ENCODE measurements at regions not wholly inside any gene's neighbourhood (a gene's known extent, or its start where the extent isn't known, plus 50 kb on each side); places are given as distances from the start of the nearest gene placed in this dataset.

GRCh38 chr1:13878021-13878420 is 178.0 kb downstream of the PRDM2 start:
- no peak for DNase-seq

- DNase-seq = no peak
Measured at GRCh38 chr1:13878451-13878850, 178.5 kb downstream of the PRDM2 start.

- no peak for DNase-seq
Measured at GRCh38 chr1:13881385-13882088, 181.5 kb downstream of the PRDM2 start.

GRCh38 chr1:13888351-13888986 is 188.5 kb downstream of the PRDM2 start:
- DNase-seq = no peak

- no peak for DNase-seq
Measured at GRCh38 chr1:13889495-13889894, 189.5 kb downstream of the PRDM2 start.

- DNase-seq = no peak
Measured at GRCh38 chr1:13890766-13891165, 190.8 kb downstream of the PRDM2 start.

GRCh38 chr1:13892198-13892597 is 192.2 kb downstream of the PRDM2 start:
- DNase-seq = no peak

- DNase-seq = no peak
Measured at GRCh38 chr1:13892671-13893325, 192.8 kb downstream of the PRDM2 start.

- DNase-seq = no peak
Measured at GRCh38 chr1:13893409-13893821, 193.4 kb downstream of the PRDM2 start.

GRCh38 chr1:13896932-13897331 is 196.9 kb downstream of the PRDM2 start:
- no peak for DNase-seq

GRCh38 chr1:13898406-13898805 is 198.4 kb downstream of the PRDM2 start:
- no peak for DNase-seq

- DNase-seq = no peak
Measured at GRCh38 chr1:13899856-13900255, 199.9 kb downstream of the PRDM2 start.

- no peak for DNase-seq
Measured at GRCh38 chr1:13900583-13900982, 200.6 kb downstream of the PRDM2 start.

GRCh38 chr1:13901039-13901438 is 201.1 kb downstream of the PRDM2 start:
- no peak for DNase-seq

GRCh38 chr1:13901597-13901996 is 201.6 kb downstream of the PRDM2 start:
- DNase-seq = no peak

GRCh38 chr1:13908128-13908527 is 208.1 kb downstream of the PRDM2 start:
- DNase-seq = no peak

GRCh38 chr1:13911697-13912619 is 212.0 kb downstream of the PRDM2 start:
- DNase-seq = no peak

GRCh38 chr1:13913396-13913795 is 213.4 kb downstream of the PRDM2 start:
- no peak for DNase-seq

GRCh38 chr1:13916530-13916929 is 216.5 kb downstream of the PRDM2 start:
- DNase-seq = no peak

- no peak for DNase-seq
Measured at GRCh38 chr1:13917607-13918006, 217.6 kb downstream of the PRDM2 start.

- DNase-seq = no peak
Measured at GRCh38 chr1:13918862-13919261, 218.9 kb downstream of the PRDM2 start.

GRCh38 chr1:13921190-13921589 is 221.2 kb downstream of the PRDM2 start:
- DNase-seq = no peak

- DNase-seq = no peak
Measured at GRCh38 chr1:13922466-13923110, 222.6 kb downstream of the PRDM2 start.
